GM18870 (cell line): ENCODE measurements at regions not wholly inside any gene's neighbourhood (a gene's known extent, or its start where the extent isn't known, plus 50 kb on each side); places are given as distances from the start of the nearest gene placed in this dataset.

Experiments
- ATAC-seq: cut with Tn5 transposase; IDR thresholded peaks from one replicate; pipeline ENCODE4 v1.9.1; 2021; ENCODE audit warnings: moderate library complexity; ENCODE audit not compliant: unreplicated experiment

DNA sequence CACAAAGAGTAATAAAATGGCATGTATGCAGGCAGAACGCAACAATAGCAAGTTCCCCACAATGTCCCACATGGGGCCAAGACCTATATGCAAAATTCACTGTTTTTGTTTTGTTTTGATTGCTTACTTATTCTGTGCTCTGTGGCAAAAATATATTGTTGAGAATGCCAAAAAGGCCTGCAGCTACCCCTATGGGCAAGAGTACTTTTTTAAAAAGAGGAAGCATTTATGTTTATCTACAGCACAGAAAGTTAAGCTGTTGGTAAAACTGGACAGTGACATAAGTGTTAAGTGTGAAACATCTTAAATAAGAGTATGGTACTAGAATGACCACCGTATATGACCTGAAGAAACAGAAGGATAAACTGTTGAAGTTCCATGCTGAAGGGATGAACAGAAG is 301.9 kb upstream of the ZC3H12C start:
- no peak for ATAC-seq

DNA sequence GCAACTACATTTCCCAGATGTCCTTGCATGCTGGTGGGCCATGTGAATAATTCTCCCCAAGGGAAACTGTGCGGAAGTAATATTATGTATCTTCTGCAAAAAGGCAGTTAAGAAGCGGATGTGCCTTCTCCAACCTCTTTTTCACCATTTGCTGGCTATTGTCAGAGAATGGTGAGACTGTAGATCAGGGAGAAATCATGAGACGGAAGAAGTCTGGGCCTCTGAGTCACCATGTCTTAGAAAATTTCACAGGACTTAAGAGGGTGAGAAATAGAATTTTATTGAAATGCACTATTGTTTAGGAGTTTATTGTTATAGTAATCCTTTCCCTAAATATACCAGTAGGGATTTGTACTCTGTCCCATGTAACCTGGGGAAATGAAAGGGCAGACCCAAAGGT is 298.7 kb upstream of the ZC3H12C start:
- no peak for ATAC-seq

GRCh38 chr11:109795234-109795633 is 298.0 kb upstream of the ZC3H12C start:
- ATAC-seq, result no peak

DNA sequence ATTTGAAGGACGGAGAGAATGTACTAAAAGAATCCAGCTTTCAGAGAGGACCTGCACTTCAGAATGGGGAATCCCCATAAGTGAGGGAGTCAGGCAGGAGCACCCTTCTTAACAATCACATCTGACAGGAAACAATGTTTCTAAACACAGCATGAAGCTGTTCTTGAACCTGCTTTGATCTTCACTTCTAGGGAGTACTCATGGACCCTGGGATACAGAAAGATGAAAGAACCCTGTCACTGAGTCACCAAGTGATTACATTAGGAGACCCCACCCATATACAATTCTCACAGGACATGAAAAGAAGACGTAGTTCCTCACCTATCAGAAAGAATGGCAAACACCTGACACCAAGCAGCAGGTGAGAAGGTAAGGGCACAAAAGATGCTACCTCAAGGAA is 296.9 kb upstream of the ZC3H12C start:
- ATAC-seq, result no peak

DNA sequence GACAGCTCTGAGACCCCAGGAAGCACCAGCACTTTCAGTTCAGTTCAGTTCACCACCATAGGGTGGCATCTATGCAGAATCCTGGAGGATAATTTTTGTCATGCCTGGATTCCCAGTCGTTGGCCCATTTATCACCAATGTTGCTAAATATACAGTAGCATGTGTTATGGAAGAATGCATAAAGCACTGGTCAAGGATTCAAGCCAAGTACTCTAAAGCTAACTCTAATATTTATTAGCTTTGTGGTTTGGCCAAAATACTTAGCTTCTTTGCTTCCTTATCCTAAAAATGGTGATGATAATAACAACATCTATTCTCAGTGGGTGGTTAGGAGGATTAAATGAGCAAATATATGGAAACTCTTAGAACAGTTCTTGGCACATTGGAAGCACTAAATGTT is 294.7 kb upstream of the ZC3H12C start:
- no peak for ATAC-seq

GRCh38 chr11:109799604-109800003 is 293.6 kb upstream of the ZC3H12C start:
- ATAC-seq, result no peak

DNA sequence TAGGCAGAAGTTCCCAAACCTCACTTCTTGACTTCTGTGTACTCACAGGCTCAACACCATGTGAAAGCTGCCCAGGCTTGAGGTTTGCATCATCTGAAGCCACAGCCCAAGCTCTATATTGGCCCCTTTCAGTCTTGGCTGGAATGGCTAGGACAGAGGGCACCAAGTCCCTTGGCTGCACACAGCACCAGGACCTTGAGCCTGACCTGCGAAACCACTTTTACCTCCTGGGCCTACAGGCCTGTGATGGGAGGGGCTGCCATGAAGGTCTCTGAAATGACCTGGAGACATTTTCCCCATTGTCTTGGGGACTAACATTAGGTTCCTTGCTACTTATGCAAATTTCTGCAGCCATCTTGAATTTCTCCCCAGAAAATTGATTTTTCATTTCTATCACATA is 288.3 kb upstream of the ZC3H12C start:
- ATAC-seq, result no peak

DNA sequence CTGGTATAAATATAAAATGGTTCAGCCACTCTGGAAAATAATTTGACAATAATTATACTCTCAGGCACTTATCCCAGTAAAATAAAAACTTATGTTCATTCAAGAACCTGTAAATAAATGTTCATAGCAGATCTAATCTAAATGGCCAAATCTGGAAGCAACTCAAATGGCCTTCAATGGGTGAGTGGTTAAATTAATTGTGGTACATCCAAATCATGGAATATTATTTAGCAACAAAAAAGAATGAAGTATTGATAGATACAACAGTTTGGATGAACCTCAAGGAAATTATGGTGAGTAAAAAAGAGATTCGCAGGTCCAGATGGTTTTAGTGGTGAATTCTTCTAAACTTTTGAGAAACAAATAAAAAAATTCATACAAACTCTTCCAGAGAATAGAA is 287.0 kb upstream of the ZC3H12C start:
- ATAC-seq, result no peak

DNA sequence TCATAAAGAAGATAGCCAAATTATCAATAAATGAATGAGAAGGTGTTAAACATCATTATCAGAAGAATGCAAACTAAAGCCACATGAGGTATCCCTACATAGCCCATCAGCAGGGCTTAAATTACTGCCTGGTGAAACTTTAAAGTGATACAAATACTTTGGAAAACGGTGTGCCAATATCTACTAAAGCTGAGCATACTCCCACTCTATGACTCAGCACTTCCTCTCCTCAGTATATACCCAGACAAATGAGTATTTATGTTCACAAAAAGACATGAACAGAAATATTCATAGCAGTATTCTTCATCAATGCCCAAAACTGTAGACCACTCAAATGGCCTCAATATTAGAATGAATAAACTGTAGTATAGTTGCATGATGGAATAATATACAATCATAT is 284.6 kb upstream of the ZC3H12C start:
- no peak for ATAC-seq

- ATAC-seq, result no peak
These were observed 278.4 kb upstream of the ZC3H12C start for GRCh38 chr11:109814824-109815223.

DNA sequence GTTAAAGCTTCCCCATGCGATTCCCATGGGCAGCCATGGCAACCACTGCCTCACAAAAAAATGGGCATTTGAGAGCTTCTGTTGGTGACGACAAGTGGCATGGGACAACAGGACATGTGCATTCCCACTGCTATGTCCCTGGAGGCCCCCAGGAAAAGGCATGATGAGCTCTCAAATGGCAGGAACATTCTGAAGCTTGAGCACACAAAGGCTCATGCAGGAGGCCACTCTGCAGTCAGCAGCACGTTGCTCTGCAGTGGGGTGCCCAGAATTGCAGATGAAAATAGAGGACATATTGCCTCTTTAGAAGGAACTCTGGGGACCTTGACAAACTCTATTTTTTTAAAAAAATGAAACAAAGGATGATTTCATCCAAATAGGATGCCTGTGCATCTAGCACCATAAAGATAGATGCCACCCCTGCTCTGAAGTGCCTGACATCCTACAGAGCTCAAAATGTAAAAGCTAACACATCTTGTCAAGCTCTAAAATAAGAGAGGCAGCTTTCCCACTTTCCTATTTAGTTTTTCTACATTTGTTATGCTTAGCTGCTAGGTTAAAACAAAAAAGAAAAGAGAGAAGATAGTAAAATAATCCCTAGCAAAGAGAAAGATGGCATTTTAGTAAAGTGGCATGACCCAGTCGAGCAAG is 277.6 kb upstream of the ZC3H12C start:
- no peak for ATAC-seq

GRCh38 chr11:109818290-109818689 is 274.9 kb upstream of the ZC3H12C start:
- peak; percentile 64 for ATAC-seq

GRCh38 chr11:109819410-109819809 is 273.8 kb upstream of the ZC3H12C start:
- no peak for ATAC-seq

DNA sequence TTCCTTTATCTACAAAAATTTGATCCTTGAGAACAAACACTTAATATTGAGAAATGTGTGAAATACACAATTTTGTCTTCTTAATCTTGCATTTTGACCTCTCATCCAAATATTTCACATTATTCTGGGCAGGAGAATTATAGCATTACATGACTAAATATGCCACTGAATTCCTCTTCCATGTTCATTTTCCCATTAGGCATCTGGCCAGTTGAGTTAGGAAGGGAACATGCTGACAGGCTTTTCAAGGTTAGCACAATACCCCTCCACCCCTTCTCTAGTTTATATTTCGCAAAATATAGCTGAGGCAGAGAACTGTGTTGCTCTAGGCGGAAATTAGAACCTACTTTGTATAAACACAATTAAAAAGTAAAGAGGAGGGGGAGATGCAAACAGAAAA is 271.7 kb upstream of the ZC3H12C start:
- no peak for ATAC-seq

DNA sequence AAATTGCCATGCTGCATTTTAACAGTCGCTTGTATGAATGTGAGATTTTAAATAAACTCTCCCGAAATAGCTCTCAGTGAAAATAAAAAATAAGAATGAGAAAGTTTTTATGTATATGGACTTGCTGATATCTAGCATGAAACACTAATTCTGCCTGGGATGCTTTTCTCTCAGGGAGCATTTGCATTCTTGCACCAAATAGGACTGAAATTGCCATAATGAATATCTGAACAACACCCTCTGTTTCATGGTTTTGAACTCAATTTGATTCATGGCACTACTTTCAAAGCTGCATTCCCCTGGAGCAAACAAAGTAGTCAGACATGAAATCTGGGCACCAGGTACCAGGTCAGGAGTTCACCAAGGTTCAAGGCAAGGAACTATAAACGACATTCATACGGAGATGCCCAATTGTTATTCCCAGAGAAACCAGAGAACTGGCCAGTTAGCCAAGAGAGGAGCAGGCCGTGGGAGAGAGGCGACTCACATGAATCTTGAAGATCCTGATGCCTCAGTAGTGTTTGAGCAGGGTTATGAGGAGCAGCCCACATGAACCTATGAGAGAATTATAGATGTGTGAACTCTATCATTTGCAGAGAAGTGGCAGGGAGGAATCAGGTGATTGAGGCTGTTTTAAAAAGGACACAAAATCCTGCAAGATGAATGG is 270.6 kb upstream of the ZC3H12C start:
- ATAC-seq, result no peak

DNA sequence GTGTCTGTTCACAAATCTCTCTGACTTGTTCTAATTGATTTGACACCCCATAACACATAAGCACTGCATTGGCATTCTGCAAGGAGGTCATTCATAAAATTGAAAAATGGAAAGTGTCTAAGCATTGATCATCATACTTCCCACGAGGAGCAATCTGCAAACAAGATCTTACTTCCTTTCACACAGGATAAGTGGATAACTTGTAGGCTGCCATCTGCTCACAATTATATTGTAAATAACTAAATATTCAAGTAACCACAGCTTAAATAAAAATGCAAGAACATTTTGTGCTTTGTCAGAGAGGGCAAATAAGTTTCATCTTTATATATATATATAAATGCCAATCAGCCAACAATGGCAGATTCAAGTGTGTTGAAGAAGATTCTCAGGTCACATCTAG is 264.8 kb upstream of the ZC3H12C start:
- no peak for ATAC-seq

GRCh38 chr11:109838026-109838425 is 255.2 kb upstream of the ZC3H12C start:
- no peak for ATAC-seq

DNA sequence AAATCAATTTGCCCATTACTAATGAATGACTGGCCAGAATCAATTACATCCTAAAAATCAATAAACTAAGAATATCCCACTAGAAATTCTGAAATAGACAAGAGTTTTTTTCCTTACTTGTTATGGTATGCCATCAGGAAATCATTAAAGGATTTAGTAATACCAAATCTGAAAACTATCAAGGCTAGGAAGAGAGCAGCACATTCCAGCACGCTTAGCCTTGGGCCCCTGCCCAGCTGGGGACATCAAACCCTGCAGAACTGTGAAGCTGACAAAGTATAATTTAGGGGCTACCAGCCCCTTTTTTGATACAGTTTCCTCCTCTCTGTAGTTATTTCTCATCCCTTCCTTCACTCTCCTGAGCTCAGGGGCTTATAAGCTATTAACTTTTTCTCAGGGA is 247.8 kb upstream of the ZC3H12C start:
- no peak for ATAC-seq

DNA sequence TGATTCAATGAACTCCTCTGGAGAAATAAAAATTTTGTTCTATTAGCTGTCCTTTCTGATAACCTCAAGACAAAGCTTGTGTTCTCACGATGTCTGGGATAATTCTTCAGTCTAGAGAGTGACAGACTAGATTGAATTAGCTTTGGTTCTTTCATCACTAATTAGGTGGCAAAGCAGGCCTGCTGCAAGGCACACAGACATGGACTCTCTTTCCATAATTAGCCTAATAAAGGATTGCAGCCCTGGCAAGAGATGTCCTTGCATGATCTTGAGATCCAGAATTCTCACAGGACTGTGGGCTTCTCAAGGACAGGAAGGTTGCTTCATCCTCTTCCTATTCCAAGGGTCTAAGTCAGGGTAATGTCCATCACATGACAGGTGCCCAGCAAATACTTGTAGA is 245.6 kb upstream of the ZC3H12C start:
- no peak for ATAC-seq

GRCh38 chr11:109849051-109849450 is 244.1 kb upstream of the ZC3H12C start:
- no peak for ATAC-seq

GRCh38 chr11:109849946-109850345 is 243.2 kb upstream of the ZC3H12C start:
- no peak for ATAC-seq

GRCh38 chr11:109851780-109852390 is 241.3 kb upstream of the ZC3H12C start:
- no peak for ATAC-seq
